ENCODE measurements at regions not wholly inside any gene's neighbourhood (a gene's known extent, or its start where the extent isn't known, plus 50 kb on each side); places are given as distances from the start of the nearest gene placed in this dataset.
"Not testable (repeated sequence)": the region's sequence is repeated elsewhere in the genome, so short reads cannot be mapped to it uniquely, and the experiment has no call there.

DNA sequence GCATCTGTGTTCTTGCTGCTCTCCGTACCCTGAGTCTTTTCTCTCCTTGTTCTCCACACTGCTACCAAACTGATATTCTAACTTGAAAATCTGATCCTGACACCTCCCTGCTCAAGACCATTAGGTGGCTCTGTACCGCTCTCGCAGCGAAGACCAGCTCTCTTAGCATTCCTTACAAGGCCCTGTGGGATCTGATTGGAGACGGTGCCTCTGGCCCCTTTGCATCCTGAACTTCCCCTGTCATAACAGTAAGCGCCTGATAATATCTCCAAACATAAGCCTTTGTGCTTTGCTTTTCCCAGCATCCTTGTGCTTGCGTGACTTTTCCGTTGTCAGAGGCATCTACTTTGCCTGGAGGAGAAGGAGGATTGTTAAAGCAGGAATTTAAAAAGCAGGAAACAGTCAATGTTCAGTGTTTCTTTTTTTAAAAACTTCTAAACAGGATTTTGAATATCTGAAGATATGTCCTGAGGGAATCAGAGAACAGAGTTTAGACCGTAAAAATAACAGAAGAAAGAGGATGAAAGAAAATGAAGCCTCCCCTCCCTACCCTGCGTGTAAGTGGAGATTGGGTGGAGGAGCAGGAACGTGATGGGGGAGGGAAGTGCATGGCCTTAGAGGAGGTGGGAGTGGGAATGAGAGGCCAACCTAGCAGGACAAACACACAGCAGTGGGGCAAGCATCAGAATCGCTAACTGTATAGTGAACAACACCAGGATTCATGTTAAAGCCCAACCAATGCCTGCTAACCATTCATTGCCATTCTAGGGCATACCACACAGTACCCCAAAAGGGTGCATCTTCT is 89.2 kb upstream of the STMND1 start:
- DNase-seq = no peak

- no peak for DNase-seq
These were observed 89.9 kb upstream of the STMND1 start for GRCh38 chr6:17011985-17012384.

- no peak for DNase-seq
These were observed 94.1 kb upstream of the STMND1 start for GRCh38 chr6:17007749-17008148.

- no peak for DNase-seq
These were observed 95.3 kb upstream of the STMND1 start for GRCh38 chr6:17006543-17006942.

- no peak for DNase-seq
These were observed 97.6 kb upstream of the STMND1 start for GRCh38 chr6:17004269-17004668.

DNA sequence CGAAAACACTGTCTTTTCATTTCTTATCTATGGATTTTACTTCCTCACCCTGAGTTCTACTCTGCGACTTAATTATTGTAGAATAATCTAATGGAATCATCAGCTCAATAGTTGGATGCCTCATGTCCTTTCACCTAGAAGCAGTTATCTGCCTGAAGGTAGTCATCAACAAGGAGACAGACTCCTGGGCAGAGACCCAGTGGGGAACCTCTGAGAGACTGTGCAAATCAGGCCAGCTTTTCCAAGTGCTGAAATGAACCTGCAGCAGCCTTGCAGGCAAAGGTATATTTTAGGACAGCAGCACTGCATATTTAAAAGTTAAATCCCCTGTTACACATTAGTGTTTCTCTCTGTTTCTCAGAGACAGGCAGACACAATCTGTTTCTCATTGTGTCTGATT is 99.7 kb upstream of the STMND1 start:
- no peak for DNase-seq

DNA sequence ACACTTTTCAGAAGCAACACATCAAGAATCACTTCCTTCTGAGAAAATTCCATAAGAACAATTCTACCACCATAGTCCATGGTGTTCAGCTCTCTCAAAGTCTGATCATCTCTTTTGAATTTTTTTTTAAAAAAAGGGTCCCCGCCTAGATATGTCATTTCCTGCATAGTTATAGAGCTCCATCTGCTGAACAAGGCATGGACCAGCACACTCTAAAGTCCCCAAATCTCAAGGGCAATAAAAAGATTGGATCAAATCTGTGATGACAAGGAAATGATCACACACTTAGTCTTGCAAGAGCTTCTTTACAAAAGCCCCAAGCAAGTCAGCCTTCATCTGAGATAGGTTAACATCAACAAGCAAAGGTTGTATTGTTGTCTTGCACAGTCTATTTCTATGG is 100.7 kb upstream of the STMND1 start:
- no peak for DNase-seq

GRCh38 chr6:16999491-17000436 is 102.1 kb upstream of the STMND1 start:
- DNase-seq = no peak

- DNase-seq = no peak
These were observed 103.4 kb upstream of the STMND1 start for GRCh38 chr6:16998461-16998860.

DNA sequence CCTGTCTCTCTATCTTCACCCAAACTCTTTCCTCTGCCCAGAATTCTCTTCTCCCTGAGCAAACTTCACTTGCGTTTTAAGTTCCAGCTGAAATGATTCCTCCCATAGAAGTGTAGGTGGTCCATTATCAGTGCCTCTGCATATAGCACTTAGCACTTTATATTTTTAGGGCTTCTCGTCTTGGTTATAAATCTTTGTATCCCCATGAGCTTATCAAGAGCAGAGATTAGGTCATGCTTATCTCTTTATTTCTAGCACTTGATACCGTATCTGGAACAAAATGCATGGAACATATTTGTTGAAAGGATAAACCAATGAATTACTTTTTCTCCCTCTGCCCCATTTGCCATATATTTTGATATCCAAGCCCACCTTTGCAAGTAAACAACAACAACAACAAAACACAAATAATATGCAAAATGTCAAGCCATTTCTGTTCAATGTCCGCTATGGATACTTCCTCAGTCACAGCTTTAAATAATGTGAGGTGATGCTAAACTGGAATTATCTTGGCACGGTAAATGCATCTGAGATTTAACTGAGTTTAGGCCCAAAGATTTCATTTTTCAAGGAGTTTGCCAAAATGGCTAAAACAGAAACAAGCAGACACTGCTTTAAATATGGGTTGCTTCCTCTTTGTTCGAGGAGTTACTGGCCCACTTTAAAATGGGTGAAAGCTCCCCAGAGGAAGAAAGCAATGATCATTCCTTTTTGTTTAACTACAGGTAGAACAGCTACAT is 106.2 kb upstream of the STMND1 start:
- DNase-seq = no peak

DNA sequence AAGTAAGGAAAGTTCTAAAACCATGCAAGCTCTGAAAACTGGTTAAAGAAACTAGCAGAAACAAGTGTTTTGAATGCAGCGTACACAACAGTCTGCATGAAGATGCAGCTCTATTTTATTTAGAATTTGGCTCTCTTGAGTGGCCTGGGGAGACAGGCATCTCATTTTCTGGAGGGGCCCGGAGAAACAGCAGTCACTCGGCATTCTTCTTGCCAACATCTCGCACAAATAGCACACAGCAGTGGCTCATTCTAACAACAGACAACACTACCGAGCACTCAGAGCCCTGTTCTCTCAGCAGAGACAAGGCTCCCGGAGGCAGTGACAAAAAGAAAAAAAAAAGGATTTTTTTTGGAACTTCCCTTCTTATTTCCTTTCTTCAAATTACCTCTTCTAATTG is 108.5 kb upstream of the STMND1 start:
- no peak for DNase-seq

- no peak for DNase-seq
These were observed 109.7 kb upstream of the STMND1 start for GRCh38 chr6:16991981-16992629.

- not testable (repeated sequence) for DNase-seq
These were observed 111.9 kb upstream of the STMND1 start for GRCh38 chr6:16989976-16990375.

DNA sequence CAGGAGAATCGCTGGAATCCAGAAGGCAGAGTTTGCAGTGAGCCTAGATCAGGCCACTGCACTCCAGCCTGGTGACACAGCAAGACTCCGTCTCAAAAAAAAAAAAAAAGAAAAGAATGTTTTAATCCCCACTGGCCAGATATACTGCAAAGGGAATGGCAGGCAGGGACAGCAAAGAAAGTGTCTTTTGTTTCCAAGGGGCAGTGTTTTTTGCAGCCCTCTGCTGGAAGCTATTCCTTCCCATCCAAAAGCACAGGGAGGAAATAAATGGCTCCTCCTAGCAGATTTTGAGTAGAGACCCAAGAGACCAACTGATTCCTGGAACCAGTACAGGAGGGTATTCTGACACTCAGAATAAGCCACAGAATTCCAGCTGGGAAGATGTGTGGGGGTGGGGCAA is 112.5 kb upstream of the STMND1 start:
- no peak for DNase-seq

- no peak for DNase-seq
These were observed 113.9 kb upstream of the STMND1 start for GRCh38 chr6:16987996-16988395.

GRCh38 chr6:16985513-16986284 is 116.2 kb upstream of the STMND1 start:
- DNase-seq = no peak

GRCh38 chr6:16982807-16983206 is 119.0 kb upstream of the STMND1 start:
- no peak for DNase-seq

GRCh38 chr6:16979677-16980370 is 122.0 kb upstream of the STMND1 start:
- no peak for DNase-seq

GRCh38 chr6:16978686-16979085 is 123.2 kb upstream of the STMND1 start:
- no peak for DNase-seq

GRCh38 chr6:16976385-16977183 is 125.3 kb upstream of the STMND1 start:
- DNase-seq = no peak

All from left kidney (tissue), 1 donor.